ENCODE measurements at regions not wholly inside any gene's neighbourhood (a gene's known extent, or its start where the extent isn't known, plus 50 kb on each side); places are given as distances from the start of the nearest gene placed in this dataset.

DNA sequence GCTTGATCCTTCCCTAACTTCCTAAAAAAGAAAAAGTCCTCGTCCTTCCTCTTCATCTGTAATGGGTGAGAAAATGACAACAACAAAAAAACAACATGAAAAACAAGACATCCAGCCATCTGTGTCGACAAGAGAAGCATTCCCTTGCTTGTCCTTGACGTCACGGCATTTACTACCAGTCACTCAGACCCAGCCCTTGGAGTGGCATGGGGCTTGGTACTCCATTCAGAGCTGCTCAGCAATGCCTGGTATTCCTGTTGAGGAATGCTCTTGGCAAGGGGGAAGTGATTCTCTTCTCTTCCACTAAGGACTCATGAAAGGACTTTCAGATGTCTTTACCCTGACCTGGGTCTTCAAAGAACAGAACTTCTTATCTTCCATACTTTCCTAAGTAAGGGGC is 339.7 kb upstream of the RASGRP1 start:
- TF ChIP-seq GATA2 (IDR thresholded peaks at IDR 0.05; ENCODE audit: low read depth, low read length) = no peak
- no peak for TF ChIP-seq GATA3 (IDR thresholded peaks at IDR 0.05; ENCODE audit: low read depth, low read length)

DNA sequence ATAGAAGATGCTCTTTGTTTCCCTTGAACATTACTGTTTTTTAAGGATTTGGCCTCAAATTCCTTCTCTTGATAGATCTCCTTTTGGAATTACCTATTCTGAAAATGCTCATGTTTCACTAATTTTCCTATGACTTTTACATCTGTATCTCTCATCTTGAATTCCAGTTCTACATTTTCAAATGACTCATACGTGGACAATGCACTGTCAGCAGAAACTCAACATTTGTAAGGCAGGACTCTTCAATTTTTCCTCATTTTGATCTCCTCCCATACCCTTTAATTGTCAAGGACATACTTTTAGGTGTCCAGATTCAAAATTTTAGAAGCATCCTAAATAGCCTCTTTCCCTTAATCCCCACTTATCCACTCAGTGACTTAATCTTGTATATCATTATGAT is 341.0 kb upstream of the RASGRP1 start:
- TF ChIP-seq GATA3 (IDR thresholded peaks at IDR 0.05; ENCODE audit: low read depth, low read length) (no peak), GATA2 (IDR thresholded peaks at IDR 0.05; ENCODE audit: low read depth, low read length) (no peak)

GRCh38 chr15:38920966-38921365 is 356.4 kb upstream of the RASGRP1 start:
- TF ChIP-seq GATA2 (IDR thresholded peaks at IDR 0.05; ENCODE audit: low read depth, low read length) (no peak), GATA3 (IDR thresholded peaks at IDR 0.05; ENCODE audit: low read depth, low read length) (no peak)

GRCh38 chr15:38921471-38921870 is 356.9 kb upstream of the RASGRP1 start:
- TF ChIP-seq GATA3 (IDR thresholded peaks at IDR 0.05; ENCODE audit: low read depth, low read length) (no peak), GATA2 (IDR thresholded peaks at IDR 0.05; ENCODE audit: low read depth, low read length) (no peak)

DNA sequence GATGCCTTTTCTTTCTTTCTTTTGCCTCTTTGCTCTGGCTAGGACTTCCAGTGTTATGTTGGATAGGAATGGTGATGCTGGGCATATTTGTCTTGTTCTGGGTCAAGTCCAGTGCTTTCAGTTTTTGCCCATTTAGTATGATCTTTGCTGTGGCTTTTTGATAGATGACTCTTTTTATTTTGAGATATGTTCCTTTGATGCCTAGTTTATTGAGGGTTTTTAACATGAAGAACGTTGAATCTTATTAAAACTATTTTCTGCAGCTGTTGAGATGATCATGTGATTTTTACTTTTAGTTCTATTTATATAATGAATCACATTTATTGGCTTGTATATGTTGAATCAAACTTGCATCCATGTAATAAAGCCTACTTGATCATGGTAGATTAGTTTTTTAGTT is 363.8 kb upstream of the RASGRP1 start:
- TF ChIP-seq GATA2 (IDR thresholded peaks at IDR 0.05; ENCODE audit: low read depth, low read length) (no peak), GATA3 (IDR thresholded peaks at IDR 0.05; ENCODE audit: low read depth, low read length) (no peak)

DNA sequence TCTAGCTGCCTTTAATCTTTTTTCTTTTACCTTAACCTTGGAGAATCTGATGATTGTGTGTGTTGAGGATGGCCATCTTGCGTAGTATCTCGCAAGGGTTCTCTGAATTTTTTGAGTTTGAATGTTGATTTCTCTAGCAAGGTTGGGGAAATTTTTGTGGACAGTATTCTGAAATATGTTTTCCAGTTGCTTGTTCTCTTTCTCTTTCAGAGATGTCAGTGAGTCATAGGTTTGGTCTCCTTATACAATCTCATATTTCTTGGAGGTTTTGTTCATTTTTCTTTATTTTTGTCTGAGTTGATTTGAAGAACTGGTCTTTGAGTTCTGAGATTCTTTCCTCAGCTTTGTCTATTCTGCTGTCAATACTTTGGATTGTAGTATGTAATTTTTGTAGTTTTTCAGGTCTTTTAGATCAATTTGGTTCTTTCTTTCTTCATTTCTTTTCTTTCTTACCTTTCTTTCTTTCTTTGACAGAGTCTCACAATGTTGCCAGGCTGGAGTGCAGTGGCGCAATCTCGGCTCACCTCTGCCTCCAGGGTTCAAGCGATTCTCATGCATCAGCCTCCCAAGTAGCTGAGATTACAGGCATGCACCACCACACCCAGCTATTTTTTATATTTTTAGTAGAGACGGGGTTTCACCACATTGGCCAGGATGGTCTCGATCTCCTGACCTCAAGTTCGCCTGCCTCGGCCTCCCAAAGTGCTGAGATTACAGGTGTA is 366.4 kb upstream of the RASGRP1 start:
- TF ChIP-seq GATA3 (IDR thresholded peaks at IDR 0.05; ENCODE audit: low read depth, low read length) (no peak), GATA2 (IDR thresholded peaks at IDR 0.05; ENCODE audit: low read depth, low read length) (no peak)

DNA sequence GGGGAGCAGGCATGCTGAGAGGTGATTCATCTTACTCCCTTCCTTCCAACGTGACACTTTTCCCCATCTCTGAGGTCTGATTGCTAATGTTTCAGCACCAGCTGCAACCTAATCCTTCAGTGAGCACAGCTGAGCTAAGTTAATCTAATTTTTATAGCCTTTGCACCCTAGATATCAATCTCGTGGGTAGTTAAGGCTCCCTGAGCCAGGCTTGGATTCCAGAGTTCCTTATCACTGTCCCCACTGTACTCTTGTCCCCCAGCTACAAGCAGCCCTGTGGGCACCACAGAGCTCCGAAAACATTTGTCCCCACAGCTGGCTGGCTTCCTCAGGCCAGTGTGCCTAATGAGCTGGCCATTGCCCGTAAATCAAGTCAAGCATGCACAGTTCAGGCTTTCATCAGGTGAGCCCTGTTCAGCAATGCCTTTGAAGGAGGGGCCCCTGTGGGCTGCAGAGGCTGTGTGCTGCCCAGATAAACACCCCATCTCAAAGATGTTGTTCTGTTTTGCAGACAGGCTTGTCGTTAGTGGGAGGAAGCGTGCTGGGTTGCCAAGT is 376.9 kb upstream of the RASGRP1 start:
- TF ChIP-seq GATA2 (IDR thresholded peaks at IDR 0.05; ENCODE audit: low read depth, low read length) (peak; percentile 96), GATA3 (IDR thresholded peaks at IDR 0.05; ENCODE audit: low read depth, low read length) (peak; percentile 50; the same call in 1 of the 2 replicates)

GRCh38 chr15:38944536-38944935 is 379.9 kb upstream of the RASGRP1 start:
- TF ChIP-seq GATA2 (IDR thresholded peaks at IDR 0.05; ENCODE audit: low read depth, low read length) = no peak
- TF ChIP-seq GATA3 (IDR thresholded peaks at IDR 0.05; ENCODE audit: low read depth, low read length) = no peak

DNA sequence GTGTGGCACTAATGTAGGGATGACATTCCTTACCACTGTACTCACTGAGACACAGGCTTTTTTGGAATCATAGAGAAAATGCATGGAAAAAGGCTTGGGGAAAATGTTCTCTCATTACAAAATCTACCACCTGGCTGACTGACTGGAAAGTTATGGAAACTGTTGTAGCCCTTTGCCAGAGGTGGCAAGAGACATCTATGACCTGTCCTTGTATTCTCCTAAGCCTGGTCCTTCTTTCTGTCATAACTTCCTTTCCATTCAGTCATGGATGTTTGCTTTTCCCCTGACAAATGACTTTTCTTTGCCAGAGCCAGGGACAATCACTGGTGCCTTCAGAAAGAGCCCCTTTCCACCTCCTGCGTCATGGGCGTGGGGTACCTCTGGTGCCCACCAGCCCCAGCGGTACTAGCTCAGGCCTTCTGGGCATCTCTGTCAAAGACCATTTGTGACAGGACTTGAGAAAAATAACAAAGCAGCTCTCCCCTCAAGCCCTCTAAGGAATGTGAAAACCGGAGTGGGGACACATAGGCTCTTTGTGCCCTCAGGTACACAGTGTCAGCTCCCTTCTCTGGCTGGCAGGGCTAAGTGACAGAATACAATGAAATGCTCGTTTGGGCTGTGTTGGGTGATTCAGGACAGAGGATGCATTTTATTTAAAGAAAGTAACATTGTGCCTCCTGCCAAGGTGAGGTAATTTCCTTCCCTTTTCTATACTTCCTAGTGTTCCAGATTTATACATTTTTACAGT is 381.1 kb upstream of the RASGRP1 start:
- TF ChIP-seq GATA2 (IDR thresholded peaks at IDR 0.05; ENCODE audit: low read depth, low read length) = no peak
- no peak for TF ChIP-seq GATA3 (IDR thresholded peaks at IDR 0.05; ENCODE audit: low read depth, low read length)

- no peak for TF ChIP-seq GATA2 (IDR thresholded peaks at IDR 0.05; ENCODE audit: low read depth, low read length)
- TF ChIP-seq GATA3 (IDR thresholded peaks at IDR 0.05; ENCODE audit: low read depth, low read length) = no peak
These were observed 389.5 kb upstream of the RASGRP1 start for GRCh38 chr15:38954090-38954489.

DNA sequence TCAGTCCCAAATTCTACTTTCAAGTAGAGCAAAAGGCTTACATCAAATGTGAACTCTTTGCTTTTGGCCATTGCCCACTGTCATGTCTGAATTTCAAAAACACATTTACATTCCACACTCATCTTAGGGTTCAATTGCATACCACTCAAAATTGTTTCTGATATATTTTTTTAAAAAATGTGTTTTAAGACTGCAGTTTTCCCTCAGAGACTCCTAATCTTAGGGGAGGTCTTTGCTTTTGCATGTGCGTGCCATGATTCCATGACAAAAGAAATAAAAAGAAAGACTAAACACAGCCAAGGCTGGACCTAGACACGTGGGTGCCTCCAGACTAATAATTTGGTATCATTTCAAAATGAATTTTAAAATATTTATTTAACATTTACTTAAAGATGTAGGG is 396.8 kb upstream of the RASGRP1 start:
- TF ChIP-seq GATA3 (IDR thresholded peaks at IDR 0.05; ENCODE audit: low read depth, low read length) = no peak

GRCh38 chr15:38961931-38962330 is 397.3 kb upstream of the RASGRP1 start:
- no peak for TF ChIP-seq GATA2 (IDR thresholded peaks at IDR 0.05; ENCODE audit: low read depth, low read length)
- TF ChIP-seq GATA3 (IDR thresholded peaks at IDR 0.05; ENCODE audit: low read depth, low read length) = no peak

GRCh38 chr15:38972831-38973230 is 408.2 kb upstream of the RASGRP1 start:
- no peak for TF ChIP-seq GATA2 (IDR thresholded peaks at IDR 0.05; ENCODE audit: low read depth, low read length)
- no peak for TF ChIP-seq GATA3 (IDR thresholded peaks at IDR 0.05; ENCODE audit: low read depth, low read length)

GRCh38 chr15:38975282-38975990 is 410.8 kb upstream of the RASGRP1 start:
- no peak for TF ChIP-seq GATA2 (IDR thresholded peaks at IDR 0.05; ENCODE audit: low read depth, low read length)
- TF ChIP-seq GATA3 (IDR thresholded peaks at IDR 0.05; ENCODE audit: low read depth, low read length) = no peak

Data from SH-SY5Y (cell line).